H1 (cell line): ENCODE measurements at regions not wholly inside any gene's neighbourhood (a gene's known extent, or its start where the extent isn't known, plus 50 kb on each side); places are given as distances from the start of the nearest gene placed in this dataset.

Source experiments
- ATF3 ChIP-seq: IDR thresholded peaks from 2 replicates; pipeline ENCODE4 v1.6.1; 2011; ENCODE audit warnings: low read depth, mild to moderate bottlenecking, low read length; ENCODE audit not compliant: insufficient read depth
- CTCF ChIP-seq, 3 experiments: IDR thresholded peaks; 1 replicate in 2 of 3; 2 replicates in 1 of 3; pipeline versions ENCODE4 v1.5.1 to v1.6.1; 2011; ENCODE audit warnings: low read length in 3 of 3, mild to moderate bottlenecking in 3 of 3, inconsistent platforms in 2 of 3, low read depth in 1 of 3, moderate library complexity in 1 of 3; ENCODE audit not compliant: insufficient read depth in 1 of 3; ENCODE audit errors: control extremely low read depth in 1 of 3
- EP300 ChIP-seq, 2 experiments: IDR thresholded peaks; 1 replicate in 1 of 2; 2 replicates in 1 of 2; pipeline ENCODE4 v1.6.1; 2011 to 2012; ENCODE audit warnings: low read depth in 2 of 2, low read length in 2 of 2, mild to moderate bottlenecking in 2 of 2, borderline replicate concordance in 1 of 2, inconsistent platforms in 1 of 2, moderate library complexity in 1 of 2
- EZH2 ChIP-seq: fragments of 200-600 bp; sonication (generic); IDR thresholded peaks from 2 replicates; pipeline ENCODE4 v1.7.1; 2012; ENCODE audit warnings: low read depth, mild to moderate bottlenecking, moderate library complexity, low read length, inconsistent platforms; ENCODE audit not compliant: severe bottlenecking
- JUND ChIP-seq: IDR thresholded peaks from 2 replicates; pipeline ENCODE4 v1.6.1; 2011; ENCODE audit warnings: mild to moderate bottlenecking, improper control_type of control experiment, low read length
- KDM1A ChIP-seq: fragments of 200-600, 300-600 bp; sonication (generic); IDR thresholded peaks from 2 replicates; pipeline ENCODE4 v1.7.1; 2016; ENCODE audit warnings: mild to moderate bottlenecking, low read length, borderline replicate concordance
- POLR2A ChIP-seq, 2 experiments: IDR thresholded peaks; 1 replicate in 1 of 2; 2 replicates in 1 of 2; pipeline ENCODE4 v1.6.1; 2011; ENCODE audit warnings: low read depth in 2 of 2, low read length in 2 of 2, mild to moderate bottlenecking in 2 of 2; ENCODE audit errors: control extremely low read depth in 1 of 2
- POLR2AphosphoS5 ChIP-seq: IDR thresholded peaks from 2 replicates; pipeline ENCODE4 v1.6.1; 2011; ENCODE audit warnings: low read depth, low read length
- RAD21 ChIP-seq, 2 experiments: IDR thresholded peaks in 1 of 2; conservative IDR thresholded peaks in 1 of 2; 2 replicates each; pipeline ENCODE4 v1.6.1; 2011; ENCODE audit warnings: low read depth in 2 of 2, low read length in 2 of 2, improper control_type of control experiment in 1 of 2, inconsistent platforms in 1 of 2, mild to moderate bottlenecking in 1 of 2, moderate library complexity in 1 of 2
- SP1 ChIP-seq: IDR thresholded peaks from 2 replicates; pipeline ENCODE4 v1.6.1; 2011; ENCODE audit warnings: low read depth, low read length
- SRF ChIP-seq: IDR thresholded peaks from 2 replicates; pipeline ENCODE4 v1.6.1; 2011; ENCODE audit warnings: mild to moderate bottlenecking, low read depth, low read length, moderate library complexity
- SUZ12 ChIP-seq: fragments of 200-600 bp; sonication (generic); IDR thresholded peaks from 2 replicates; pipeline ENCODE4 v1.6.1; 2012; ENCODE audit warnings: mild to moderate bottlenecking, inconsistent platforms, low read length, moderate library complexity, mixed read lengths
- YY1 ChIP-seq: IDR thresholded peaks from 2 replicates; pipeline ENCODE4 v1.6.1; 2011; ENCODE audit warnings: low read depth, mild to moderate bottlenecking, low read length

- TF ChIP-seq EZH2, result no peak
- no peak for TF ChIP-seq EP300 (IDR thresholded peaks at IDR 0.05; ENCODE audit: borderline replicate concordance in 1 of 2, low read depth in 2 of 2, low read length in 2 of 2)
- no peak for TF ChIP-seq CTCF (IDR thresholded peaks at IDR 0.05; ENCODE audit: control extremely low read depth in 1 of 3, insufficient read depth in 1 of 3, low read depth in 1 of 3, low read length in 3 of 3)
- no peak for TF ChIP-seq SUZ12
- TF ChIP-seq POLR2AphosphoS5, result no peak
- TF ChIP-seq KDM1A, result no peak
- no peak for TF ChIP-seq RAD21 (IDR thresholded peaks at IDR 0.05 in 1 of 2, conservative IDR thresholded peaks at IDR 0.05 in 1 of 2; ENCODE audit: low read depth in 2 of 2, low read length in 2 of 2)
- no peak for TF ChIP-seq POLR2A (IDR thresholded peaks at IDR 0.05; ENCODE audit: control extremely low read depth in 1 of 2, low read depth in 2 of 2, low read length in 2 of 2)
- no peak for TF ChIP-seq YY1
- TF ChIP-seq SRF, result no peak
- TF ChIP-seq SP1, result no peak
- TF ChIP-seq ATF3, result no peak
- no peak for TF ChIP-seq JUND
Observed at GRCh38 chr20:55704458-55704857, 300.9 kb downstream of the CBLN4 start.
